ENCODE measurements at regions not wholly inside any gene's neighbourhood (a gene's known extent, or its start where the extent isn't known, plus 50 kb on each side); places are given as distances from the start of the nearest gene placed in this dataset.

DNA sequence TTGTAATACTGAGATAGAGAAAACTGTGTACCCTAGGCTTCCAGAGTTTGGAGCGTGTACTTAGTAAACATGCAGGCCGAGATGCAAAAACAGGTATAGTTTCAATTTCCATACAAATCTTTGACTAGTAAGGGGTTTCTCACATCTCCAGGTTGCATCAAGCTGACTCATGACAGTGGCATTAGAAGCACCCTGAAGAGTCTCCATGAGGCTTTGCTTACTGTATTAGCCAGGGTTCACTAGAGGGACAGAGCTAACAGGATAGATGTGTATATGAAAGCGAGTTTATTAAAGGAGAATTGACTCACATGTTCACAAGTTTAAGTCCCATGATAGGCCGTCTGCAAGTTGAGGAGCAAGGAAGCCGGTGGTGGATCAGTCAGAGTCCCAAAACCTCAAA, 275.3 kb upstream of the CDH6 start:
- H3K4me3 ChIP-seq (ENCODE audit: low read depth, low read length) = no peak overlapping the region
- TF ChIP-seq, protein P1, sequence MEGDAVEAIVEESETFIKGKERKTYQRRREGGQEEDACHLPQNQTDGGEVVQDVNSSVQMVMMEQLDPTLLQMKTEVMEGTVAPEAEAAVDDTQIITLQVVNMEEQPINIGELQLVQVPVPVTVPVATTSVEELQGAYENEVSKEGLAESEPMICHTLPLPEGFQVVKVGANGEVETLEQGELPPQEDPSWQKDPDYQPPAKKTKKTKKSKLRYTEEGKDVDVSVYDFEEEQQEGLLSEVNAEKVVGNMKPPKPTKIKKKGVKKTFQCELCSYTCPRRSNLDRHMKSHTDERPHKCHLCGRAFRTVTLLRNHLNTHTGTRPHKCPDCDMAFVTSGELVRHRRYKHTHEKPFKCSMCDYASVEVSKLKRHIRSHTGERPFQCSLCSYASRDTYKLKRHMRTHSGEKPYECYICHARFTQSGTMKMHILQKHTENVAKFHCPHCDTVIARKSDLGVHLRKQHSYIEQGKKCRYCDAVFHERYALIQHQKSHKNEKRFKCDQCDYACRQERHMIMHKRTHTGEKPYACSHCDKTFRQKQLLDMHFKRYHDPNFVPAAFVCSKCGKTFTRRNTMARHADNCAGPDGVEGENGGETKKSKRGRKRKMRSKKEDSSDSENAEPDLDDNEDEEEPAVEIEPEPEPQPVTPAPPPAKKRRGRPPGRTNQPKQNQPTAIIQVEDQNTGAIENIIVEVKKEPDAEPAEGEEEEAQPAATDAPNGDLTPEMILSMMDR (IDR thresholded peaks at IDR 0.05; ENCODE audit: insufficient read depth, low read length) = no peak
- DNase-seq (ENCODE audit: low read depth) = peak; percentile 27

DNA sequence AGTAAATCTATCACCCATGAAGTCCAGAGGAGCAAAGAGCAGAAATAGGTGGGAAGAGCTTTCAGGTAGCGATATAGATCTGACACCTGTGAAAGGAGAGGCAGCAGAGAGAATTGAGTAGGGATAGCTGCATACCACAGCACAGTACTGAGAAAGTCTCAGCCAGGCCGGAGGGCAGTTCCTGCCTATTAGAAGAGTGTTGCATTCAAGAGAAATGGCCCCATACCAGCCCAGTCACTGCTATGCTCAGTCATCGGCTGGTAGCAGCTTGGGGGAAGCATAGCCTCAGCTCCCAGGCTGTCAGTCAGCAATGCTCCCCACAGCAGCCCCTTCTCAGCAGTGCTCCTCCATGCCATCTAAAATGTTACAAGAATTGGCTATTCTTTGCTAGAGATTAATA, 285.1 kb upstream of the CDH6 start:
- H3K4me3 ChIP-seq (ENCODE audit: low read depth, low read length) = no peak overlapping the region
- TF ChIP-seq, protein P1 (IDR thresholded peaks at IDR 0.05; ENCODE audit: insufficient read depth, low read length) = no peak
- DNase-seq (ENCODE audit: low read depth) = no peak

DNA sequence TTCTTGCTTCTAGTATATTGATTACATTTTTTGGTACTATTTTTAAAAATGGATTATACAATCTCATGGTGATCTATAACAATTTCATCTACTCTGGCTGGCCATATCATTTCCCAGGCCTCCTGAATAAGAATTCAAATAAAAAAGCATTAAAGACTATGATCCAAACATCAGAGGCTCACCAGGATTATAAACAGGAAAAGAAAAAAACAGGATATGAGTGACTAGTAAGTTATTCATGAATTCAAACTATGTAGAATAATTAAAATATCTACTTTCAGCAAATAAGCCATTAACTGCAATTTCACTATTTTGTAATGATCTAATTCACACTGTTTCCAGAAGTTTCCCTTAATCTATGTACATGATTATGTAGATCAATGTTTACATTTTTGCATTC, 293.1 kb upstream of the CDH6 start:
- H3K4me3 ChIP-seq (ENCODE audit: low read depth, low read length) = no peak overlapping the region
- TF ChIP-seq, protein P1 (IDR thresholded peaks at IDR 0.05; ENCODE audit: insufficient read depth, low read length) = no peak
- no peak for DNase-seq (ENCODE audit: low read depth)

DNA sequence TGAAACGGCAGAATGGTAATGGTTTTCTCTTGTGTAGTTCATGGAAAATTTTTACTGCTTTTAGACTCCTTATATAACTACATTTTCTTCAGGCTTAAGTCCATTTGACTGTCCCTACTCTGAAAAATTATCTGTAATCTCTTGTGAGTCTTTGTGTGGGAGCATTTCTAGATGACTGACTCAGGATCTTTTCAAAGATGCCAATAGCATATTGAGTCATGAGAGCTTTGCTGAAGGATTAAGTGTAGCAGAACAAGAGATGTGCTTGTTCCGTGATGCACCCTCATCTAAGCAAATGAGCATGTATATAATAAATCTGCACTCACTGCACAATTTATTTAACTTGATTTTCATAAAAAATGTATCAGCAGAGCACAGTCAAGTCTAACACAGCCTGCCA, 298.7 kb upstream of the CDH6 start:
- TF ChIP-seq, protein P1 (IDR thresholded peaks at IDR 0.05; ENCODE audit: insufficient read depth, low read length) = no peak
- peak; percentile 6 for DNase-seq (ENCODE audit: low read depth)
- no peak overlapping the region for H3K4me3 ChIP-seq (ENCODE audit: low read depth, low read length)

DNA sequence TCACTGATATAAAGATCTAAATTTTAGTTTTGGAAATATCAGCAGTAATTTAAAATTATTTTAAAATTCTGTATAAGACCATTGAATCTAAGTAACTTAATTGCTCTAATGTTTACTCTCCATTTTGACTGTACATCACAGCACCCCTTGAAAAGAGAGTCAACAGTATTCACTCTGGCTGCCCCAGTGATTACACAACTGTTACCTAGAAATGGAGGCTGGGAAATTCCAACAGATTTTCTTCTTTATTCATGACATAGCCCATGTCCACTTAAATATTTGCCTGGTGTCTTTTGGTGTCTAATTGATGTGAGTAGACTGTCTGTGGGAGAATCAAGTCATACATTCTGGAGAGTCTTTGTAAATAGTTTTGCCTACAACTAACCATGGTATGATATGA, 301.8 kb upstream of the CDH6 start:
- H3K4me3 ChIP-seq (ENCODE audit: low read depth, low read length) = no peak overlapping the region
- TF ChIP-seq, protein P1 (IDR thresholded peaks at IDR 0.05; ENCODE audit: insufficient read depth, low read length) = no peak
- no peak for DNase-seq (ENCODE audit: low read depth)

DNA sequence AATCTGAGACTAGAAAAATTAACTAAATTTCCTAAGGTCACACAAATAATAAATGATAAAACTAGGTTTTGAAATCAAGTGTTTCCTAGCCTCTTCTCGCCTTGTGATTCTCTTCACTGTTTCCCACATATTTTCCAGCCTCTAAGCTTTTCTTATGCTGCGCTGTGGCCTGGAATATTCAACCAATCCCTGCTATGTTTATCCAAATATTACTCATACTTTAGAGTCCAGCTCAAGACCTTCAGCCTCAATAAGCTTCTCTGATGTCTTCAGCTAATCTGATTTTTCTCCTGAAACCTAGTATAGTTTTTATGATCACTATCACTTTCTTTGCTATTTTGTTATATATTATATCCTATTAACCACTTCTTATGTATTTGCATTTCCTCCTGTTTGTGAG, 303.1 kb upstream of the CDH6 start:
- no peak for DNase-seq (ENCODE audit: low read depth)
- TF ChIP-seq, protein P1 (IDR thresholded peaks at IDR 0.05; ENCODE audit: insufficient read depth, low read length) = no peak

DNA sequence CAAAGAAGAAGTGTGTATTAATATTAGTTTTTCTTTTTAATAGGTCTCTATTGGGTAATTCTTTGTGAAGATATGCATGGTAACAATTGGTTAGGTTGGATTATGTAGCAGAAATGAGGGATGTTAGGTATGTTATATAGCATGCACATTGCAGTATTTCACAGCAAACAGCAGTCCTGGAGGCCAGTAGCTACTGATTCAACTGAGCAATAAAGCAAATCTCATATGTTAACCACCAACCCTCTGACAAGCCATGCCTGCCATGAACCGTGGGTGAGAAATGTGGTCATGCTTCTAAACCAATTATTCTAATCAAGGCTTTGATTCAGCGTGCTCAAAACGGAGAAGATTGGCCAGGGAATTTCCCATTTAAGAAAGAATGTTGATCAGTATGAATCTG, 313.0 kb upstream of the CDH6 start:
- H3K4me3 ChIP-seq (ENCODE audit: low read depth, low read length) = no peak overlapping the region
- TF ChIP-seq, protein P1 (IDR thresholded peaks at IDR 0.05; ENCODE audit: insufficient read depth, low read length) = no peak
- DNase-seq (ENCODE audit: low read depth) = no peak

More for the DNA sequence above, 303.1 kb upstream of the CDH6 start:
- no peak overlapping the region for H3K4me3 ChIP-seq (ENCODE audit: low read depth, low read length)
